Tibial nerve (tissue), 4 donors: ENCODE measurements at regions not wholly inside any gene's neighbourhood (a gene's known extent, or its start where the extent isn't known, plus 50 kb on each side); places are given as distances from the start of the nearest gene placed in this dataset.

Experiments used
- CTCF ChIP-seq, 5 experiments: fragments of 200-600 bp in 3 of 5; fragments of 450-650 bp in 2 of 5; sonication (generic) in 3 of 5; IDR thresholded peaks; one replicate each; pipeline ENCODE4 v1.5.1; 2016 to 2019; ENCODE audit warnings: antibody characterized with exemption in 5 of 5, mild to moderate bottlenecking in 3 of 5, moderate library complexity in 2 of 5
- EP300 ChIP-seq, 2 donors: sonication (generic); formaldehyde crosslinking; IDR thresholded peaks; one replicate each; pipeline ENCODE4 v1.6.1; 2017; ENCODE audit warnings: antibody characterized with exemption in 2 of 2, mild to moderate bottlenecking in 1 of 2
- POLR2A ChIP-seq, 2 donors: fragments of 450-650 bp; IDR thresholded peaks; one replicate each; pipeline ENCODE4 v1.6.1; 2017; ENCODE audit warnings: antibody characterized with exemption in 2 of 2, mild to moderate bottlenecking in 2 of 2, moderate library complexity in 2 of 2

GRCh38 chr15:37361621-37362020 is 261.3 kb upstream of the MEIS2 start:
- TF ChIP-seq CTCF (IDR thresholded peaks at IDR 0.05): no peak
- TF ChIP-seq POLR2A (IDR thresholded peaks at IDR 0.05): no peak
- no peak for TF ChIP-seq EP300 (IDR thresholded peaks at IDR 0.05)
